A549 (cell line): ENCODE measurements at regions not wholly inside any gene's neighbourhood (a gene's known extent, or its start where the extent isn't known, plus 50 kb on each side); places are given as distances from the start of the nearest gene placed in this dataset.
"Not testable (repeated sequence)": the region's sequence is repeated elsewhere in the genome, so short reads cannot be mapped to it uniquely, and the experiment has no call there.

Experiments
- ATAC-seq, 2 experiments: fragments of 200-7000 bp in 1 of 2; fragments of >200 bp in 1 of 2; cut with Nextera tagmentation in 1 of 2; cut with Tn5 transposase in 1 of 2; 3 replicates each; pipeline versions ENCODE4 v1.8.0 to v1.9.1; 2018 to 2020; ENCODE audit warnings: mild to moderate bottlenecking in 1 of 2, moderate library complexity in 1 of 2
- CTCF ChIA-PET: fragments of 300-600 bp; sonication (Branson Sonifier 250); formaldehyde crosslinking; extraction: SDS; loops from one replicate; lab custom pipeline; 2021; ENCODE audit warnings: antibody characterized with exemption, inconsistent platforms; lab: Yijun Ruan, JAX
- POLR2A ChIA-PET: fragments of 350-600 bp; formaldehyde crosslinking; extraction: SDS; loops from one replicate; lab custom pipeline; 2021; ENCODE audit warnings: antibody characterized with exemption, inconsistent platforms; lab: Yijun Ruan, JAX
- DNase-seq, 2 experiments: peaks; one replicate each; pipeline versions ENCODE4 v3.0.0 to v3.0.0-alpha.2; 2011 to 2016; ENCODE audit warnings: low read depth in 1 of 2, low spot score in 1 of 2
- FAIRE-seq: peaks from 2 replicates; lab custom pipeline; 2011; peaks lifted over from hg19 to GRCh38; lab: Jason Lieb, UNC
- H3K27ac ChIP-seq, 2 experiments: fragments of >200 bp; sonication (Bioruptor Twin); formaldehyde crosslinking; 3 replicates each; pipeline ENCODE4 v1.5.1; 2016 to 2017
- H3K4me1 ChIP-seq: fragments of >200 bp; sonication (Bioruptor Twin); formaldehyde crosslinking; 3 replicates; pipeline ENCODE4 v1.6.1; 2016
- H3K4me2 ChIP-seq: fragments of >200 bp; sonication (Bioruptor Twin); formaldehyde crosslinking; 3 replicates; pipeline ENCODE4 v1.6.1; 2016
- H3K4me3 ChIP-seq: fragments of >200 bp; sonication (Bioruptor Twin); formaldehyde crosslinking; 3 replicates; pipeline ENCODE4 v1.5.1; 2016
- H3K9me3 ChIP-seq: fragments of >200 bp; sonication (Bioruptor Twin); formaldehyde crosslinking; 3 replicates; pipeline ENCODE4 v1.6.1; 2016
- CBX2 ChIP-seq: fragments of 200-600 bp; sonication (generic); IDR thresholded peaks from 2 replicates; pipeline ENCODE4 v1.6.1; 2016; ENCODE audit warnings: low read depth, mild to moderate bottlenecking, borderline replicate concordance
- EHF ChIP-seq: fragments of 250-450 bp; sonication (Bioruptor Pico); IDR thresholded peaks from 2 replicates; pipeline ENCODE4 v1.5.0; 2020; ENCODE audit warnings: mild to moderate bottlenecking
- ESRRA ChIP-seq: fragments of 150-350 bp; IDR thresholded peaks from 2 replicates; pipeline ENCODE4 v1.6.1; 2014; ENCODE audit warnings: mild to moderate bottlenecking, low read length, borderline replicate concordance
- FOSB ChIP-seq: fragments of 250-450 bp; sonication (Bioruptor Pico); IDR thresholded peaks from 2 replicates; pipeline ENCODE4 v1.5.0; 2020; ENCODE audit warnings: mild to moderate bottlenecking, moderate library complexity
- GATA3 ChIP-seq: IDR thresholded peaks from 2 replicates; pipeline ENCODE4 v1.6.1; 2012; ENCODE audit warnings: borderline replicate concordance
- JUN ChIP-seq, 2 experiments: fragments of >200 bp; sonication (Bioruptor Twin); formaldehyde crosslinking; IDR thresholded peaks; 2 replicates in 1 of 2; 3 replicates in 1 of 2; pipeline ENCODE4 v1.6.1; 2016 to 2017
- MAZ ChIP-seq: fragments of 150-350 bp; IDR thresholded peaks from 2 replicates; pipeline ENCODE4 v1.6.1; 2014; ENCODE audit warnings: antibody characterized with exemption, low read depth, low read length, borderline replicate concordance
- NPAS2 ChIP-seq: fragments of 250-450 bp; sonication (Bioruptor Pico); IDR thresholded peaks from 2 replicates; pipeline ENCODE4 v1.8.0; 2022; ENCODE audit warnings: mild to moderate bottlenecking, moderate library complexity, borderline replicate concordance
- RARB ChIP-seq: fragments of 250-450 bp; sonication (Bioruptor Pico); IDR thresholded peaks from 2 replicates; pipeline ENCODE4 v1.8.0; 2021; ENCODE audit warnings: mild to moderate bottlenecking, moderate library complexity
- RCOR1 ChIP-seq: fragments of 150-350 bp; IDR thresholded peaks from 2 replicates; pipeline ENCODE4 v1.6.1; 2014; ENCODE audit warnings: antibody characterized with exemption, low read length, low read depth
- ZFP36 ChIP-seq: fragments of 450-650 bp; IDR thresholded peaks from 2 replicates; pipeline ENCODE4 v1.6.1; 2014; ENCODE audit warnings: borderline replicate concordance; ENCODE audit not compliant: partially characterized antibody
- WGBS: methylation state at CpG from one replicate; pipeline ENCODE4 v1.1.6; 2017; ENCODE audit errors: missing lambda C conversion rate; 5-methylcytosine and 5-hydroxymethylcytosine counted together
- TF ChIP-seq, protein P1 (sequence below): IDR thresholded peaks from 2 replicates; pipeline ENCODE4 v1.6.1; 2012
- TF ChIP-seq, protein P2 (sequence below): fragments of 200-600 bp; sonication (generic); IDR thresholded peaks from 2 replicates; pipeline ENCODE4 v1.6.1; 2016; ENCODE audit warnings: antibody characterized with exemption, mild to moderate bottlenecking, moderate library complexity
- TF ChIP-seq, protein P3 (sequence below): fragments of >200 bp; sonication (Bioruptor Twin); formaldehyde crosslinking; IDR thresholded peaks from 2 replicates; pipeline ENCODE4 v1.6.1; 2016
- TF ChIP-seq, protein P4 (sequence below): fragments of 450-650 bp; IDR thresholded peaks from 2 replicates; pipeline ENCODE4 v1.6.1; 2014; ENCODE audit warnings: antibody characterized with exemption

DNA sequence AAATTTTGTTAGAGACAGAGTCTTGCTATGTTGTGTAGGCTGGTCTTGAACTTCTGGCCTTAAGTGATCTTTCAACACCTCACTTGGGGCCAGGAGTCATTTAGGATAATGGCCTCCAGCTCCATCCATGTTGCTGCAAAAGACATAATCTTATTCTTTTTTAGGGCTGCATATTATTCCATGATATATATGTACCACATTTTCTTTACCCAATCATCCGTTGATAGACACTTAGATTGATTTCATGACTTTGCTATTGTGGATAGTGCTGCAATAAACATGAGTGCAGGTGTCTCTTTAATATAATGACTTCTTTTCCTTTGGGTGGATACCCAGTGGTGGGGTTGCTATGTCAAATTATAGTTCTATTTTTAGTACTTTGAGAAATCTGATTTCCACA lies 140.9 kb upstream of the LCORL start:
- POLR2A ChIA-PET: no interaction called here
- TF ChIP-seq RCOR1 (no peak), ZFP36 (no peak), EHF (no peak), ESRRA (no peak), MAZ (no peak), GATA3 (no peak), NPAS2 (CRISPR knock-in tag) (no peak), JUN (IDR thresholded peaks at IDR 0.05) (no peak), FOSB (CRISPR knock-in tag) (no peak), RARB (CRISPR knock-in tag) (no peak), CBX2 (no peak)
- TF ChIP-seq, protein P1, sequence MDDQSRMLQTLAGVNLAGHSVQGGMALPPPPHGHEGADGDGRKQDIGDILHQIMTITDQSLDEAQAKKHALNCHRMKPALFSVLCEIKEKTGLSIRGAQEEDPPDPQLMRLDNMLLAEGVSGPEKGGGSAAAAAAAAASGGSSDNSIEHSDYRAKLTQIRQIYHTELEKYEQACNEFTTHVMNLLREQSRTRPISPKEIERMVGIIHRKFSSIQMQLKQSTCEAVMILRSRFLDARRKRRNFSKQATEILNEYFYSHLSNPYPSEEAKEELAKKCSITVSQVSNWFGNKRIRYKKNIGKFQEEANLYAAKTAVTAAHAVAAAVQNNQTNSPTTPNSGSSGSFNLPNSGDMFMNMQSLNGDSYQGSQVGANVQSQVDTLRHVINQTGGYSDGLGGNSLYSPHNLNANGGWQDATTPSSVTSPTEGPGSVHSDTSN: no peak
- TF ChIP-seq, protein P2, sequence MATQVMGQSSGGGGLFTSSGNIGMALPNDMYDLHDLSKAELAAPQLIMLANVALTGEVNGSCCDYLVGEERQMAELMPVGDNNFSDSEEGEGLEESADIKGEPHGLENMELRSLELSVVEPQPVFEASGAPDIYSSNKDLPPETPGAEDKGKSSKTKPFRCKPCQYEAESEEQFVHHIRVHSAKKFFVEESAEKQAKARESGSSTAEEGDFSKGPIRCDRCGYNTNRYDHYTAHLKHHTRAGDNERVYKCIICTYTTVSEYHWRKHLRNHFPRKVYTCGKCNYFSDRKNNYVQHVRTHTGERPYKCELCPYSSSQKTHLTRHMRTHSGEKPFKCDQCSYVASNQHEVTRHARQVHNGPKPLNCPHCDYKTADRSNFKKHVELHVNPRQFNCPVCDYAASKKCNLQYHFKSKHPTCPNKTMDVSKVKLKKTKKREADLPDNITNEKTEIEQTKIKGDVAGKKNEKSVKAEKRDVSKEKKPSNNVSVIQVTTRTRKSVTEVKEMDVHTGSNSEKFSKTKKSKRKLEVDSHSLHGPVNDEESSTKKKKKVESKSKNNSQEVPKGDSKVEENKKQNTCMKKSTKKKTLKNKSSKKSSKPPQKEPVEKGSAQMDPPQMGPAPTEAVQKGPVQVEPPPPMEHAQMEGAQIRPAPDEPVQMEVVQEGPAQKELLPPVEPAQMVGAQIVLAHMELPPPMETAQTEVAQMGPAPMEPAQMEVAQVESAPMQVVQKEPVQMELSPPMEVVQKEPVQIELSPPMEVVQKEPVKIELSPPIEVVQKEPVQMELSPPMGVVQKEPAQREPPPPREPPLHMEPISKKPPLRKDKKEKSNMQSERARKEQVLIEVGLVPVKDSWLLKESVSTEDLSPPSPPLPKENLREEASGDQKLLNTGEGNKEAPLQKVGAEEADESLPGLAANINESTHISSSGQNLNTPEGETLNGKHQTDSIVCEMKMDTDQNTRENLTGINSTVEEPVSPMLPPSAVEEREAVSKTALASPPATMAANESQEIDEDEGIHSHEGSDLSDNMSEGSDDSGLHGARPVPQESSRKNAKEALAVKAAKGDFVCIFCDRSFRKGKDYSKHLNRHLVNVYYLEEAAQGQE: no peak
- TF ChIP-seq, protein P3, sequence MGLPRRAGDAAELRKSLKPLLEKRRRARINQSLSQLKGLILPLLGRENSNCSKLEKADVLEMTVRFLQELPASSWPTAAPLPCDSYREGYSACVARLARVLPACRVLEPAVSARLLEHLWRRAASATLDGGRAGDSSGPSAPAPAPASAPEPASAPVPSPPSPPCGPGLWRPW: no peak
- TF ChIP-seq, protein P4, sequence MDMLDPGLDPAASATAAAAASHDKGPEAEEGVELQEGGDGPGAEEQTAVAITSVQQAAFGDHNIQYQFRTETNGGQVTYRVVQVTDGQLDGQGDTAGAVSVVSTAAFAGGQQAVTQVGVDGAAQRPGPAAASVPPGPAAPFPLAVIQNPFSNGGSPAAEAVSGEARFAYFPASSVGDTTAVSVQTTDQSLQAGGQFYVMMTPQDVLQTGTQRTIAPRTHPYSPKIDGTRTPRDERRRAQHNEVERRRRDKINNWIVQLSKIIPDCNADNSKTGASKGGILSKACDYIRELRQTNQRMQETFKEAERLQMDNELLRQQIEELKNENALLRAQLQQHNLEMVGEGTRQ: no peak
- DNase-seq (no peak), FAIRE-seq (no peak), ATAC-seq (no peak)
- Histone ChIP-seq H3K4me2 (no peak overlapping the region), H3K4me3 (no peak overlapping the region), H3K27ac (no peak overlapping the region), H3K9me3 (no peaks in the 10 kb centered on the region), H3K4me1 (no peaks in the 10 kb centered on the region)
- 0% methylated on average over 1 of the region's 1 CpG for whole genome bisulfite sequencing
- CTCF ChIA-PET: no interaction called here

DNA sequence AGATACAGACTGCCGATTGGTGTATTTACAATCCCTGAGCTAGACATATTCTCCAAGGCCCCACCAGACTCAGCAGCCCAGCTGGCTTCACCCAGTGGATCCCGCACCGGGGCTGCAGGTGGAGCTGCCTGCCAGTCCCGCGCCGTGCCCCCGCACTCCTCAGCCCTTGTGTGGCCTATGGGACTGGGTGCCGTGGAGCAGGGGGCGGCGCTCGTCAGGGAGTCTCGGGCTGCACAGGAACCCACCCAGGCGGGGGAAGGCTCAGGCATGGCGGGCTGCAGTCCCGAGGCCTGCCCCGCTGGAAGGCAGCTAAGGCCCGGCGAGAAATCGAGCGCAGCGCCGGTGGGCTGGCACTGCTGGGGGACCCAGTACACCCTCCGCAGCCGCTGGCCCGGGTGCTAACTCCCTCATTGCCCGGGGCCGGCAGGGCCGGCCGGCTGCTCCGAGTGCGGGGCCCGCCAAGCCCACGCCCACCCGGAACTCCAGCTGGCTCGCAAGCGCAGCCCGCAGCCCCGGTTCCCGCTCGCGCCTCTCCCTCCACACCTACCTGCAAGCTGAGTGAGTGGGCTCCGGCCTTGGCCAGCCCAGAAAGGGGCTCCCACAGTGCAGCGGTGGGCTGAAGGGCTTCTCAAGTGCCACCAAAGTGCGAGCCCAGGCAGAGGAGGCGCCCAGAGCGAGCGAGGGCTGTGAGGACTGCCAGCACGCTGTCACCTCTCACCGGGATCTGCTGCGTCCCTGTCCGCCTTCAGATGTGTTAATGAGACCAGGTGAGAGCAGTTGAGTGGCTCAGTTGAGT lies 137.8 kb upstream of the LCORL start:
- POLR2A ChIA-PET: not testable (repeated sequence)

More for the DNA sequence above, 137.8 kb upstream of the LCORL start:
- H3K27ac ChIP-seq, DNase-seq, H3K4me3 ChIP-seq, H3K4me1 ChIP-seq, FAIRE-seq, H3K4me2 ChIP-seq, H3K9me3 ChIP-seq, ATAC-seq, CTCF ChIA-PET: not testable (repeated sequence)
- WGBS: 90% methylated on average over 4 of the region's 51 CpGs
